Gastrocnemius medialis (tissue), 4 donors: ENCODE measurements at regions not wholly inside any gene's neighbourhood (a gene's known extent, or its start where the extent isn't known, plus 50 kb on each side); places are given as distances from the start of the nearest gene placed in this dataset.
"Not testable (repeated sequence)": the region's sequence is repeated elsewhere in the genome, so short reads cannot be mapped to it uniquely, and the experiment has no call there.

Source experiments
- ATAC-seq, 2 donors: fragments of 150-250 bp; one replicate each; pipeline ENCODE4 v1.9.1; 2016
- DNase-seq, 2 donors: peaks; one replicate each; pipeline ENCODE4 v3.0.0-alpha.2; 2019
- H3K27ac ChIP-seq, 4 donors: fragments of 200-600 bp; sonication (generic); 1 replicate in 1 of 4; 2 replicates in 3 of 4; pipeline ENCODE4 v1.5.1; 2016 to 2018; ENCODE audit warnings: mild to moderate bottlenecking in 2 of 4, moderate library complexity in 1 of 4
- H3K27me3 ChIP-seq, 3 donors: fragments of 200-600 bp; sonication (generic) in 2 of 3; 1 replicate in 1 of 3; 2 replicates in 2 of 3; pipeline versions ENCODE4 v1.5.1 to v1.6.0; 2016 to 2019; ENCODE audit warnings: mild to moderate bottlenecking in 1 of 3, moderate library complexity in 1 of 3
- H3K36me3 ChIP-seq, 2 donors: fragments of 200-600 bp; sonication (generic) in 1 of 2; one replicate each; pipeline ENCODE4 v1.5.1; 2017 to 2018
- H3K4me1 ChIP-seq, 2 donors: fragments of 200-600 bp; sonication (generic) in 1 of 2; one replicate each; pipeline ENCODE4 v1.5.1; 2016 to 2017; ENCODE audit warnings: mild to moderate bottlenecking in 2 of 2
- H3K4me3 ChIP-seq, 4 donors: fragments of 200-600 bp; sonication (generic) in 3 of 4; 1 replicate in 1 of 4; 2 replicates in 3 of 4; pipeline ENCODE4 v1.5.1; 2016 to 2019; ENCODE audit warnings: mild to moderate bottlenecking in 2 of 4
- H3K9me3 ChIP-seq, 3 donors: fragments of 200-600 bp; sonication (generic) in 2 of 3; 1 replicate in 1 of 3; 2 replicates in 2 of 3; pipeline ENCODE4 v1.5.1; 2016 to 2019
- POLR2A ChIP-seq, 2 donors: fragments of 450-650 bp; IDR thresholded peaks; one replicate each; pipeline ENCODE4 v1.6.1; 2017; ENCODE audit warnings: antibody characterized with exemption in 2 of 2, mild to moderate bottlenecking in 2 of 2, moderate library complexity in 2 of 2
- in situ Hi-C, 4 donors: fragments of 200-750 bp; cut with MboI; loops; one replicate each; pipeline versions ENCODE4 v1.15.0 to v1.8.0; 2017; ENCODE audit warnings: low sequenced_read_pairs in 4 of 4
- intact Hi-C: fragments of 100-400 bp; cut with DNase I; formaldehyde crosslinking; loops from one replicate; pipeline ENCODE4 v1.15.1; 2023; ENCODE audit warnings: low total_unique reads

- H3K27me3 ChIP-seq, DNase-seq, H3K4me1 ChIP-seq, H3K27ac ChIP-seq, H3K9me3 ChIP-seq, H3K4me3 ChIP-seq, H3K36me3 ChIP-seq, intact Hi-C loops, in situ Hi-C loops: not testable (repeated sequence)
- ATAC-seq: peak; percentile 29 to 30
Measured at GRCh38 chr1:149285205-149285604, 181.9 kb upstream of the NBPF9 start.

DNA sequence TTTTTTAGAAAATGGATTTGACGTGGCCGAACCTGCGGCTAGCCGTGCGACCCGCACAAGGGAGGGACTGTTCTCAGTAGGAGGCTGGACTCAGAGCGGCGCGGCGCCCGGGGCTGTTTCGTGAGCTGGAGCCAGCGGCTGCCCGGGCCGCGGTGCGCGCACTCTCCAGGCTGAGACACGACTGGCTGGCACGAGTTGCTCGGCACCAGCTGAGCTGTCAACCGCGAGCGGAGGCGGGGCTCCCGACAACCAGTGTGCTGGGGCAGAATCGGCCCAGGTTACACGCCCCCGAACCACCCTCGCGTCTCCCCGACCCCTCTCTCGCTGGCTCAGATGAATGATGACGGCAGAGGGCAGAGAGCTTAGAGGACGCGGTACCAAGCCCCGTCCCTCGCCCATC lies 182.3 kb upstream of the NBPF9 start:
- TF ChIP-seq POLR2A (IDR thresholded peaks at IDR 0.05): peak; percentile 20 to 49
- H3K27me3 ChIP-seq, H3K36me3 ChIP-seq, in situ Hi-C loops, H3K4me1 ChIP-seq, intact Hi-C loops, H3K9me3 ChIP-seq: not testable (repeated sequence)
- H3K27ac ChIP-seq: peak overlapping the region; percentile 56 to 79 (median 69)
- peak overlapping the region in 1 of 4 donors; percentile 28 for H3K4me3 ChIP-seq
- ATAC-seq: peak; percentile 73 to 77
- DNase-seq: peak; percentile 3 to 80

GRCh38 chr1:149288580-149288979 lies 185.2 kb upstream of the NBPF9 start:
- intact Hi-C loops, H3K36me3 ChIP-seq, H3K4me3 ChIP-seq, H3K27ac ChIP-seq, H3K27me3 ChIP-seq, H3K9me3 ChIP-seq, in situ Hi-C loops, DNase-seq, H3K4me1 ChIP-seq: not testable (repeated sequence)
- ATAC-seq: peak; percentile 46 to 54

- in situ Hi-C loops, DNase-seq, H3K27ac ChIP-seq, H3K4me3 ChIP-seq, H3K27me3 ChIP-seq, intact Hi-C loops, H3K4me1 ChIP-seq, H3K9me3 ChIP-seq, H3K36me3 ChIP-seq: not testable (repeated sequence)
- peak; percentile 48 to 50 for ATAC-seq
Measured at GRCh38 chr1:149300478-149301218, 174.2 kb upstream of the NBPF19 start.

- intact Hi-C loops, in situ Hi-C loops: not testable (repeated sequence)
Measured at GRCh38 chr1:149301282-149301681, 173.6 kb upstream of the NBPF19 start.

DNA sequence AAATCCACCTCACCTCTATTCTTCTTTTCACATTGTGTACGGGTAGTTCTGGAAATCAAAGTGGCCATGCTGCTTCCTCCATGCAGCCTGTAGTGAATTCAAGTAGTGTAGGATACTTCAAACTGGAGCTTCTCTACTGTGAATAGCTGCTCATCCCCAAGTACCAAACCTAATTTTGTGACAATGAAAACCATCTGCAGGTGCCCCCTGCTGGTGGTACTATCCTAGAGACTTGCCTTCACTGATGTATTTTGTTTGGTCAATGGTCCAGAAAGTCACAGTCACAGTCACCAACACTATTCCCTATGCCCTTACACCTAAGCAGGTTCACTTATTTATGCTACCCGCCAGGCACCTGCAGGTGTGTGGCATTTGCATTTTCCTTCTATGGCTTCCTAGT lies 170.0 kb upstream of the NBPF19 start:
- H3K9me3 ChIP-seq, in situ Hi-C loops, H3K4me1 ChIP-seq, H3K36me3 ChIP-seq, H3K27ac ChIP-seq, intact Hi-C loops, H3K4me3 ChIP-seq, DNase-seq, H3K27me3 ChIP-seq: not testable (repeated sequence)
- peak; percentile 85 to 90 for ATAC-seq

More at GRCh38 chr1:149301282-149301681, 173.6 kb upstream of the NBPF19 start:
- not testable (repeated sequence) for H3K9me3 ChIP-seq, H3K27me3 ChIP-seq, H3K36me3 ChIP-seq, H3K4me3 ChIP-seq, H3K27ac ChIP-seq, DNase-seq, ATAC-seq, H3K4me1 ChIP-seq

DNA sequence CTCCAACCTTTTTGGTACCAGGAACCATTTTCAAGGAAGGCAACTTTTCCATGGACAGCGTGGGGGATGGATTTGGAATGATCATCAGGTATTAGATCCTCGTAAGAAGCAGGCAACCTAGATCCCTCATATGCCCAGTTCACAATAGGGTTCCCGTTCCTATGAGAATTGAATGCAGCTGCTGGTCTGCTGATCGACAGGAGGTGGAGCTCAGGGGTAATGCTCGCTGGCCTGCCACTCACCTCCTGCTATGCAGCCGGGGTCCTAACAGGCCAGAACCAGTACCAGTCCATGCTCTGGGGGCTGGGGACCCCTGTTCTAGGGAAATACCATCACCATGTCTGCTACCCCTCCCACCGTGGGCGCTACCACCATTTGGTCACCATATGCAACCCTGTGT lies 167.2 kb upstream of the NBPF19 start:
- H3K4me1 ChIP-seq, H3K27me3 ChIP-seq, H3K9me3 ChIP-seq, H3K36me3 ChIP-seq, ATAC-seq, H3K4me3 ChIP-seq, DNase-seq, in situ Hi-C loops, intact Hi-C loops, H3K27ac ChIP-seq: not testable (repeated sequence)

DNA sequence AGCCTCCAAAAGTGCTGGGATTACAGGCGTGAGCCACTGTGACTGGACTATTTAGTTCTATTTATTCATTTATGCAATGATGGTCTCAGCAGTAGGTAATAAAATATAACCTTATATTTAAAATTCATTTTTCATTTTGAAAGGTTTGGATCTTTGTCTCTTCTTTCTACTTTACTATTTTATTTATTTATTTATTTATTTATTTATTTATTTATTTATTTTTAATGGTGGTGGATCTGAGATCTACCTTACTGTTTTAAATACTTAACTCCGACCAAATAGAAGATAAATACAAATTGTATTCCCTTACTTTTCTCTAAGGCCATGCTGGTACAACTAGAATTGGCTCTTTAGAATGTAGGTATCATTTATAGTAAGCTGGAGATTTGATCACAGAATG lies 159.9 kb upstream of the NBPF19 start:
- H3K27ac ChIP-seq, H3K4me3 ChIP-seq, ATAC-seq, H3K27me3 ChIP-seq, H3K4me1 ChIP-seq, in situ Hi-C loops, DNase-seq, H3K36me3 ChIP-seq, H3K9me3 ChIP-seq, intact Hi-C loops: not testable (repeated sequence)

DNA sequence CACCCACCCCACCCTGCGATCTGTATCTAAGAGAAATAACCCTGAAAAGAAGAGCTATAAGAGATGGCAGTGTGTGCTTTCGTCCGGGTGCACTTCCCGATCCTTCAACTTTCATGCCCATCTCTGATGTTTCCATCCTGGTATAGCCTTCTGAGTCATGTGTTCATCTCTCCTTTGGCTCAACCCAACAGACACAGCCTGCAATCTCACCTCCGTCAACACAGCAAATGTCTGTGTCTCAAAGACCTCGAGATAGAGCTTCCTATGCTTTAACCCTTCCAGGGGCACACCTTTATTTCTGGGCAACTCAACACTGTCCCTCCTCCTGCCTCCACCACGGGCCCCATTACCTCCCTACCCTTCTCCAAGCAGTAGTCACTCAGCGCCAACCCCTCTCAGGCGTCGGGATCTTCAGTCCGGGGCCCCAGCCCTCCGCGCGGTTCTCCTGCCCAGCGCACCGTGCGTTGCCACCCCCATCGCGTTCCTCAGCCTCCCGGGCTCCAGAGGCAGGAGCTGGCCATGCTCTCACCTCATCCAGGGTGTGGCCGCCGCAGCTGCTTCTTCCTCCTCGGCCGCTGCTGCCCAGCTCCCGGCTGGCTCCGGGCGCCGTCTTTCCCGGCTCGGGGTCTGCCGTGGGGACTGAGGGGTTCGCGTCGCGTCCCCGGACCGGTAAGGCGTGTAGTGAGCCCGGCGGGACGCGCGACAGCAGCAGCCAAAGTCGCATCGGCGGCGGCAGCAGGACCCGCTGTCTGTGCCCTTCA lies 153.7 kb upstream of the NBPF19 start:
- H3K27ac ChIP-seq, H3K36me3 ChIP-seq, in situ Hi-C loops, H3K27me3 ChIP-seq, H3K4me1 ChIP-seq, DNase-seq, intact Hi-C loops, H3K9me3 ChIP-seq, H3K4me3 ChIP-seq: not testable (repeated sequence)
- peak; percentile 33 to 50 for ATAC-seq

- DNase-seq, H3K36me3 ChIP-seq, H3K27me3 ChIP-seq, H3K27ac ChIP-seq, H3K4me3 ChIP-seq, H3K4me1 ChIP-seq, intact Hi-C loops, H3K9me3 ChIP-seq, in situ Hi-C loops: not testable (repeated sequence)
- peak in 1 of 2 donors; percentile 30 for ATAC-seq
Measured at GRCh38 chr1:149321732-149322016, 153.2 kb upstream of the NBPF19 start.

DNA sequence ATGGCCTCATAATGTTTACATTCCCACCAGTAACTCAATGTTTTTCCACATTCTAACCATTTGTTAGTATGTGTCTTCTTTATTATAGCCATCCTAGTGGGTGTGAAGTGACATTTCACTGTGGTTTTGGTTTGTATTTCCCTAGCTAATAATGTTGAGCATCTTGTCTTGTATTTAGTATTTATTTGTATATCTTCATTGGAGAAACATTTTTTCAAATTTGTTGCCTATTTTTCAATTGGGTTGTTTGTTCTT lies 144.8 kb upstream of the NBPF19 start:
- ATAC-seq, intact Hi-C loops, H3K4me1 ChIP-seq: not testable (repeated sequence)

DNA sequence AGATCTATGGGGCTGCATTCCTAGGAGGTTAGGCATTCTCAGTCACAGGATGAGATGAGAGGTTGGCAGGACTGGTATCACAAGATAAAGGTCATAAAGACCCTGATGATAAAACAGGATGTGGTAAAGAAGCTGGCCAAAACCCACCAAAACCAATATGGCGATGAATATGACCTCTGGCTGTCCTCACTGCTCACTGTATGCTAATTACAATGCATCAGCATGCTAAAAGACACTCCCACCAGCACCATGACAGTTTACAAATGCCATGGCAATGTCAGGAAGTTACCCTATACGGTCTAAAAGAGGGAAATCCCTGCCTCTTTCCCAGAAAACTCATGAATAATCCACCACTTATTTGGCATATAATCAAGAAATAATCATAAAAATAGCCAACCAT lies 138.8 kb upstream of the NBPF19 start:
- H3K9me3 ChIP-seq, H3K27me3 ChIP-seq, H3K4me3 ChIP-seq, H3K4me1 ChIP-seq, DNase-seq, H3K27ac ChIP-seq, ATAC-seq, intact Hi-C loops, H3K36me3 ChIP-seq, in situ Hi-C loops: not testable (repeated sequence)

More for the DNA sequence above, 144.8 kb upstream of the NBPF19 start:
- in situ Hi-C loops, H3K4me3 ChIP-seq, H3K9me3 ChIP-seq, H3K27ac ChIP-seq, H3K36me3 ChIP-seq, DNase-seq, H3K27me3 ChIP-seq: not testable (repeated sequence)
